ENCODE measurements at regions not wholly inside any gene's neighbourhood (a gene's known extent, or its start where the extent isn't known, plus 50 kb on each side); places are given as distances from the start of the nearest gene placed in this dataset.
A peak's percentile ranks its signal among the peaks of the same experiment; 100 is the strongest.

- Histone ChIP-seq H4K20me1 (replicated peaks; ENCODE audit: insufficient read depth) (no peaks in the 10 kb centered on the region), H3K36me3 (ENCODE audit: insufficient read depth) (no peaks in the 10 kb centered on the region), H3K4me3 (no peak overlapping the region), H3K9me2 (ENCODE audit: insufficient read depth) (no peaks in the 10 kb centered on the region), H3K4me2 (no peak overlapping the region), H2AFZ (0 out of 2 replicates have a peak overlapping the region, but pooled peaks have one; percentile 15), H3K4me1 (ENCODE audit: insufficient read depth) (no peaks in the 10 kb centered on the region), H3K27ac (ENCODE audit: low read depth) (no peak overlapping the region), H3F3A (replicated peaks; ENCODE audit: low read depth) (no peaks in the 10 kb centered on the region), H3K27me3 (ENCODE audit: insufficient read depth) (no peaks in the 10 kb centered on the region), H3K79me2 (replicated peaks; ENCODE audit: insufficient read depth) (no peaks in the 10 kb centered on the region)
- no peak for DNase-seq (ENCODE audit: low spot score)
- TF ChIP-seq CREB1 (CRISPR knock-in tag; IDR thresholded peaks at IDR 0.05; ENCODE audit: low read depth) = no peak
- TF ChIP-seq ETS1 (IDR thresholded peaks at IDR 0.05) = no peak
- TF ChIP-seq EZH2 (IDR thresholded peaks at IDR 0.05; ENCODE audit: low read depth, unreplicated experiment) = no peak
- no peak for TF ChIP-seq NANOG (IDR thresholded peaks at IDR 0.05; ENCODE audit: borderline replicate concordance)
- TF ChIP-seq CTCF (conservative IDR thresholded peaks at IDR 0.05; ENCODE audit: low read depth in 2 of 2) = no peak
- TF ChIP-seq REST (IDR thresholded peaks at IDR 0.05; ENCODE audit: unreplicated experiment) = no peak
- no peak for TF ChIP-seq EZH2phosphoT487 (IDR thresholded peaks at IDR 0.05; ENCODE audit: unreplicated experiment)
- no peak for TF ChIP-seq ZNF462 (CRISPR knock-in tag; IDR thresholded peaks at IDR 0.05)
- TF ChIP-seq ZNF331 (CRISPR knock-in tag; IDR thresholded peaks at IDR 0.05; ENCODE audit: low read depth) = no peak
- no peak for TF ChIP-seq POLR2AphosphoS5 (IDR thresholded peaks at IDR 0.05; ENCODE audit: low read depth)
- TF ChIP-seq STAT1 (IDR thresholded peaks at IDR 0.05; ENCODE audit: unreplicated experiment) = no peak
- TF ChIP-seq ZNF114 (CRISPR knock-in tag; IDR thresholded peaks at IDR 0.05) = no peak
- TF ChIP-seq JUNB (IDR thresholded peaks at IDR 0.05; ENCODE audit: unreplicated experiment) = no peak
- Mint-ChIP-seq H3K4me3 (no peak overlapping the region), H3K36me3 (ENCODE audit: low read depth) (no peaks in the 10 kb centered on the region), H3K4me1 (peaks cover 5% of the 10 kb centered on the region; the same call in 2 of the 3 replicates), H3K27ac (no peak overlapping the region), H3K27me3 (ENCODE audit: insufficient read depth, low read depth, poor library complexity) (no peaks in the 10 kb centered on the region), H3K9me3 (no peaks in the 10 kb centered on the region)
- ATAC-seq = no peak
These were observed 165.3 kb upstream of the FOXD3 start for GRCh38 chr1:63157085-63157484.
